ENCODE measurements at regions not wholly inside any gene's neighbourhood (a gene's known extent, or its start where the extent isn't known, plus 50 kb on each side); places are given as distances from the start of the nearest gene placed in this dataset.

- no peak for TF ChIP-seq TCF7L2 (IDR thresholded peaks at IDR 0.05; ENCODE audit: low read depth, low read length)
- TF ChIP-seq CTCF (IDR thresholded peaks at IDR 0.05): no peak
- no peak for TF ChIP-seq POLR2AphosphoS5 (IDR thresholded peaks at IDR 0.05; ENCODE audit: low read depth, low read length)
- TF ChIP-seq REST (IDR thresholded peaks at IDR 0.05; ENCODE audit: insufficient read depth in 1 of 2, low read depth in 2 of 2, low read length in 1 of 2): no peak
- no peak for TF ChIP-seq SIN3A (IDR thresholded peaks at IDR 0.05; ENCODE audit: borderline replicate concordance, insufficient read depth, low read depth, low read length)
Measured at GRCh38 chr1:101392552-101392951, 155.7 kb downstream of the S1PR1 start.

Data from Panc1 (cell line).